ENCODE measurements at regions not wholly inside any gene's neighbourhood (a gene's known extent, or its start where the extent isn't known, plus 50 kb on each side); places are given as distances from the start of the nearest gene placed in this dataset.
A peak's percentile ranks its signal among the peaks of the same experiment; 100 is the strongest.

- DNase-seq (ENCODE audit: low read depth in 2 of 2) = no peak
Measured at GRCh38 chr10:59595593-59595992, 114.1 kb downstream of the SLC16A9 start.

- DNase-seq (ENCODE audit: low read depth in 2 of 2) = no peak
Measured at GRCh38 chr10:59593768-59594167, 115.9 kb downstream of the SLC16A9 start.

GRCh38 chr10:59589796-59590195 lies 119.9 kb downstream of the SLC16A9 start:
- DNase-seq (ENCODE audit: low read depth in 2 of 2) = no peak

- DNase-seq (ENCODE audit: low read depth in 2 of 2) = no peak
Measured at GRCh38 chr10:59588791-59589190, 120.9 kb downstream of the SLC16A9 start.

- no peak for DNase-seq (ENCODE audit: low read depth in 2 of 2)
Measured at GRCh38 chr10:59587756-59588140, 121.9 kb downstream of the SLC16A9 start.

GRCh38 chr10:59587083-59587755 lies 122.4 kb downstream of the SLC16A9 start:
- DNase-seq (ENCODE audit: low read depth in 2 of 2) = no peak

- DNase-seq (ENCODE audit: low read depth in 2 of 2) = no peak
Measured at GRCh38 chr10:59586407-59586891, 123.2 kb downstream of the SLC16A9 start.

- DNase-seq (ENCODE audit: low read depth in 2 of 2) = peak; percentile 64 to 67
Measured at GRCh38 chr10:59585046-59585700, 124.5 kb downstream of the SLC16A9 start.

- no peak for DNase-seq (ENCODE audit: low read depth in 2 of 2)
Measured at GRCh38 chr10:59582780-59583179, 126.9 kb downstream of the SLC16A9 start.

GRCh38 chr10:59582058-59582457 lies 127.6 kb downstream of the SLC16A9 start:
- no peak for DNase-seq (ENCODE audit: low read depth in 2 of 2)

- DNase-seq (ENCODE audit: low read depth in 2 of 2) = peak; percentile 28 to 34
Measured at GRCh38 chr10:59580026-59580863, 129.4 kb downstream of the SLC16A9 start.

GRCh38 chr10:59578741-59579140 lies 130.9 kb downstream of the SLC16A9 start:
- no peak for DNase-seq (ENCODE audit: low read depth in 2 of 2)

- no peak for DNase-seq (ENCODE audit: low read depth in 2 of 2)
Measured at GRCh38 chr10:59577984-59578383, 131.7 kb downstream of the SLC16A9 start.

- DNase-seq (ENCODE audit: low read depth in 2 of 2) = no peak
Measured at GRCh38 chr10:59575269-59575668, 134.4 kb downstream of the SLC16A9 start.

GRCh38 chr10:59563531-59563930 lies 146.1 kb downstream of the SLC16A9 start:
- no peak for DNase-seq (ENCODE audit: low read depth in 2 of 2)

- no peak for DNase-seq (ENCODE audit: low read depth in 2 of 2)
Measured at GRCh38 chr10:59562126-59562525, 147.5 kb downstream of the SLC16A9 start.

- peak in 1 of 2 donors; percentile 3 for DNase-seq (ENCODE audit: low read depth in 2 of 2)
Measured at GRCh38 chr10:59561477-59562121, 148.1 kb downstream of the SLC16A9 start.

GRCh38 chr10:59560990-59561389 lies 148.7 kb downstream of the SLC16A9 start:
- no peak for DNase-seq (ENCODE audit: low read depth in 2 of 2)

- DNase-seq (ENCODE audit: low read depth in 2 of 2) = no peak
Measured at GRCh38 chr10:59560161-59560560, 149.5 kb downstream of the SLC16A9 start.

- DNase-seq (ENCODE audit: low read depth in 2 of 2) = no peak
Measured at GRCh38 chr10:59558066-59558465, 151.6 kb downstream of the SLC16A9 start.

GRCh38 chr10:59557642-59558041 lies 152.0 kb downstream of the SLC16A9 start:
- DNase-seq (ENCODE audit: low read depth in 2 of 2) = no peak

GRCh38 chr10:59557052-59557451 lies 152.6 kb downstream of the SLC16A9 start:
- no peak for DNase-seq (ENCODE audit: low read depth in 2 of 2)
